HG03025 (cell line): ENCODE measurements at regions not wholly inside any gene's neighbourhood (a gene's known extent, or its start where the extent isn't known, plus 50 kb on each side); places are given as distances from the start of the nearest gene placed in this dataset.

ENCODE experiments used
- ATAC-seq: cut with Tn5 transposase; IDR thresholded peaks from one replicate; pipeline ENCODE4 v1.9.1; 2021; ENCODE audit warnings: mild to moderate bottlenecking, moderate library complexity; ENCODE audit not compliant: unreplicated experiment, low FRiP score

- no peak for ATAC-seq
Measured at GRCh38 chr18:47552783-47553182, 301.3 kb upstream of the SKOR2 start.

GRCh38 chr18:47550611-47551010 lies 299.2 kb upstream of the SKOR2 start:
- no peak for ATAC-seq

- ATAC-seq = no peak
Measured at GRCh38 chr18:47549021-47549540, 297.6 kb upstream of the SKOR2 start.

- ATAC-seq = no peak
Measured at GRCh38 chr18:47547539-47548202, 296.2 kb upstream of the SKOR2 start.

GRCh38 chr18:47545613-47546012 lies 294.2 kb upstream of the SKOR2 start:
- ATAC-seq = no peak

GRCh38 chr18:47543080-47543479 lies 291.6 kb upstream of the SKOR2 start:
- ATAC-seq = no peak

GRCh38 chr18:47542551-47542950 lies 291.1 kb upstream of the SKOR2 start:
- ATAC-seq = no peak

GRCh38 chr18:47531717-47532116 lies 280.3 kb upstream of the SKOR2 start:
- ATAC-seq = no peak

GRCh38 chr18:47530695-47531094 lies 279.2 kb upstream of the SKOR2 start:
- no peak for ATAC-seq

- no peak for ATAC-seq
Measured at GRCh38 chr18:47528343-47528742, 276.9 kb upstream of the SKOR2 start.

GRCh38 chr18:47526147-47526546 lies 274.7 kb upstream of the SKOR2 start:
- ATAC-seq = no peak

- ATAC-seq = no peak
Measured at GRCh38 chr18:47522359-47522758, 270.9 kb upstream of the SKOR2 start.

- ATAC-seq = no peak
Measured at GRCh38 chr18:47520263-47520662, 268.8 kb upstream of the SKOR2 start.

GRCh38 chr18:47519706-47520105 lies 268.2 kb upstream of the SKOR2 start:
- ATAC-seq = no peak

GRCh38 chr18:47519277-47519676 lies 267.8 kb upstream of the SKOR2 start:
- no peak for ATAC-seq

- ATAC-seq = no peak
Measured at GRCh38 chr18:47513614-47514013, 262.2 kb upstream of the SKOR2 start.

- ATAC-seq = no peak
Measured at GRCh38 chr18:47512726-47513435, 261.4 kb upstream of the SKOR2 start.

- no peak for ATAC-seq
Measured at GRCh38 chr18:47512056-47512455, 260.6 kb upstream of the SKOR2 start.

- ATAC-seq = no peak
Measured at GRCh38 chr18:47510831-47511230, 259.4 kb upstream of the SKOR2 start.

GRCh38 chr18:47507651-47508050 lies 256.2 kb upstream of the SKOR2 start:
- ATAC-seq = no peak

- ATAC-seq = no peak
Measured at GRCh38 chr18:47506897-47507296, 255.4 kb upstream of the SKOR2 start.

GRCh38 chr18:47501946-47502345 lies 250.5 kb upstream of the SKOR2 start:
- no peak for ATAC-seq
